Coronary artery (tissue), 2 donors: ENCODE measurements at regions not wholly inside any gene's neighbourhood (a gene's known extent, or its start where the extent isn't known, plus 50 kb on each side); places are given as distances from the start of the nearest gene placed in this dataset.

Source experiments
- DNase-seq: peaks from one replicate; pipeline ENCODE4 v3.0.0-alpha.2; 2017; ENCODE audit warnings: low spot score
- H3K27ac ChIP-seq, 2 donors: fragments of 200-600 bp; sonication (generic); one replicate each; pipeline ENCODE4 v1.5.1; 2016 to 2019
- H3K4me3 ChIP-seq: fragments of 200-600 bp; sonication (generic); 2 replicates; pipeline ENCODE4 v1.5.1; 2016; ENCODE audit warnings: mild to moderate bottlenecking, moderate library complexity
- TF ChIP-seq, protein P1 (sequence below): fragments of 200-600 bp; sonication (generic); IDR thresholded peaks from one replicate; pipeline ENCODE4 v1.5.1; 2019; ENCODE audit warnings: antibody characterized with exemption

DNA sequence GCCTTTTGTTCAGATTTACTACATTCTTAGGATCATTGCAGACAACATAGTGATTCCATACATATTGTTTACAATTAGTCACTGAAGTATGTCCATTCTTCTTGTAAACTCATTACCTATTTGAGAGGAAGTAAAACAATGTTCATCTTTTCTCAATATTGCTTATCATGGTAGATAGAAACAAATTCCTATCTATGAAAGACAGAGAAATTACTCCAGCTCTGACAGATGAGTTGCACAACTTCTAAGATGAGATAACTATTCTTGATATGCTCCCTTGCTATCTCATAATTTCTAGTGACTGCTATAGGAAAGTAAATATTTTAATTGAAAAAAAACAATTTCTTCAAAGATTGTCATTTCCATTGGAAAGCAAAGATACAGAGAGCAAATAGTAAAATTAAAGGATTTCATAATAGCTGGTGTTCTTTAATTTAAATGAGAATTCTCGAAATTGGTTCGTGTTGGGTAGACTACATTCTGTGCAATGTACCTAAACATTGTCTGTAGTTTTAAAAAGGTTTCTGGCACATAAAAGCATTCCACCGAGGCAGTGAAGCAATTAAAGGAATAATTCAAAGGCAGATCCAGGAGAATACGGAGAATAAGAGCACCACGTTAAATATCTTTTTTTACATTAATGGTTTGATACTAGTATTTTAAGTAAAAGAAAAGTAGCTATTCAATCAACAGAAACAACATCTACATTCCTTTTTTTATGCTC lies 1029.1 kb upstream of the ACO1 start:
- Histone ChIP-seq H3K4me3 (no peak overlapping the region), H3K27ac (no peak overlapping the region)
- TF ChIP-seq, protein P1, sequence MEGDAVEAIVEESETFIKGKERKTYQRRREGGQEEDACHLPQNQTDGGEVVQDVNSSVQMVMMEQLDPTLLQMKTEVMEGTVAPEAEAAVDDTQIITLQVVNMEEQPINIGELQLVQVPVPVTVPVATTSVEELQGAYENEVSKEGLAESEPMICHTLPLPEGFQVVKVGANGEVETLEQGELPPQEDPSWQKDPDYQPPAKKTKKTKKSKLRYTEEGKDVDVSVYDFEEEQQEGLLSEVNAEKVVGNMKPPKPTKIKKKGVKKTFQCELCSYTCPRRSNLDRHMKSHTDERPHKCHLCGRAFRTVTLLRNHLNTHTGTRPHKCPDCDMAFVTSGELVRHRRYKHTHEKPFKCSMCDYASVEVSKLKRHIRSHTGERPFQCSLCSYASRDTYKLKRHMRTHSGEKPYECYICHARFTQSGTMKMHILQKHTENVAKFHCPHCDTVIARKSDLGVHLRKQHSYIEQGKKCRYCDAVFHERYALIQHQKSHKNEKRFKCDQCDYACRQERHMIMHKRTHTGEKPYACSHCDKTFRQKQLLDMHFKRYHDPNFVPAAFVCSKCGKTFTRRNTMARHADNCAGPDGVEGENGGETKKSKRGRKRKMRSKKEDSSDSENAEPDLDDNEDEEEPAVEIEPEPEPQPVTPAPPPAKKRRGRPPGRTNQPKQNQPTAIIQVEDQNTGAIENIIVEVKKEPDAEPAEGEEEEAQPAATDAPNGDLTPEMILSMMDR, result no peak
- no peak for DNase-seq

DNA sequence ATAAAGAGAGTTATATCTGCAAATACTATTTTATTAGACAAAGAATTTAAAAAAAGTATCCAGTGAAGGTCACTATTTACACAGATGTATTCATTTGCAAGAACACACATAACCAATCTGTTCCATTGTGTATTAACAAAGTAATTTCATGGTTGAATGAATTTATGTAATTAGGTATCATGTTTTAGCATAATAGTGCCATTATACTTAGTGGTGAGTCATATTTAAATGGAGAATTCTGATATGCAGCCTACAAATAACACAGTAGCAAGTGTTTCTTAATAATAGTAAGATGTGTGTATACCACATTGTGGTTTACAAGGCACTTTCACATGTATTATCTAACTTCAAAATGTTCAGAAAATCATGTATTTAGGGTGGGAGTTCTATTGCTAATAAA lies 1028.5 kb upstream of the ACO1 start:
- no peak overlapping the region for H3K27ac ChIP-seq
- no peak for DNase-seq
- TF ChIP-seq, protein P1, result no peak
- H3K4me3 ChIP-seq, result no peak overlapping the region

DNA sequence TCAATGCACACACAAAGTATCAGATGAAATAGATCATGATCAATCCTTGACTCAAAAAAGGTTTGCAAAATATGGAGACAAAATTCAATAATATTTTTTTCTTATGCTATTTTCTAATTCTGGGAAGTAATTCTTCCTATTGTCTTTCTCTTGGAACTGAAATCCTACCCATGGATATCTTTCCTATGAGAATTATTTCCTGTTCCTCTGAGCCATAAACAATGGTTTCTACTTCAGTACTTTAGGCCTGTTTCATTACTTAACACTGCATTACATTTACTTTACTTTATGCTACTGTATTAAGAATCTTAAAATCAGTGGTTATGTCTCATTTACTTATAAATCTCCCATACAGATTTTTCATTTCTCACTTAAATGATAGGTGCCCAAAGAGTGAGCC lies 1025.4 kb upstream of the ACO1 start:
- DNase-seq, result no peak
- TF ChIP-seq, protein P1, result no peak
- Histone ChIP-seq H3K27ac (no peak overlapping the region), H3K4me3 (no peak overlapping the region)

DNA sequence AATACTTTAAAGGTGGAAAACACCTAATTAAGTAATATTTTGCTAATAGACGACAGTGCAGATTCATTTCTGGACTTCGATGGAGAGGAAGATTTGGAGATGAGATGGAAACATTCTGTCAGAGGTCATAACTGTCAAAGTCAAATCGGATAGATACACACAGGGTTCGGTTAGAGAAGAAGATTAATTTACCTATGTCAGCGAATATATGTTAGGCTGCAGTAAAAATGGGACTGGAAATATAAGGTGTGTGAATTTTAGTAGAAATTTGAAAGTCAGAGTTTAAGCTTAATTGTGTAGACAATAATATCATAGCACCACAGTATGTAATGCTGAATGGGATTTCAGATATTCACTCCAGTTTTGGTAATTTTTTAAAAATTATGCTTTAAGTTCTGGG lies 1020.3 kb upstream of the ACO1 start:
- TF ChIP-seq, protein P1, result no peak
- DNase-seq, result no peak
- Histone ChIP-seq H3K4me3 (no peak overlapping the region), H3K27ac (no peak overlapping the region)

DNA sequence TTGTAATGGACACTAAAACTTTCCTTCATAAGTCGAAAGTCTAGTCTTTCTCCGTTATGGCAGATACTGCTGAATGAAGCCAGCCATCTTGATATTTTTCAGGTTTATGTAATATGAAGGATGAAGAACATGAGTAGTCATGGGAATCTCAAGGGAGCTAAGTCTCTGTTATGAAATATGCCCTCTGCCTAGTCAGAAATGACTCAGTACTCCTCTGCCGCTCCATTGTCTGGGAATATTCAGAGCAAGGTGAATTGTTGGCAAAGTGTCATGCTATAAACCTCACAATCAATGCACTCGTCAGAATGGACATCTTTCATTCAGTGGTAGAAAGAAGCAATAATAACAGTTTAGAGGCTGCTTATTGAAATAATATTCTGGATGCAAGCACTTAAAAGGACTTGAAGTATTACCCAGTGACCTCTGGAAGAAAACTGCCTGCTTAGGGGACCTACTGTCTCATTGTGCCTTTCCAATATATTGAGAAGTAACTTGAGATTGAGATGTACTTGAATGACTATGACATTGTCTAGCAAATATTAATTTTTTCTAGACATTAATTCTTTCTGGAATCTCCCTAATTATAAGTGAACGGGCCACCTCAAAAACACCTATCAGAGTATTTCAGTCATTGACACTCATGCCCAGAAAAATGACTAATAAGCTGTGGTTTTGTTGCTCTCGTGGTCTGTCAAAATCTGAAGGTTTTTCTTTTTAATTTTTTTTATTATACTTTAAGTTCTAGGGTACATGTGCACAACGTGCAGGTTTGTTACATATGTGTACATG lies 1011.5 kb upstream of the ACO1 start:
- TF ChIP-seq, protein P1, result no peak
- no peak for DNase-seq
- H3K4me3 ChIP-seq, result no peak overlapping the region
- H3K27ac ChIP-seq, result no peak overlapping the region

DNA sequence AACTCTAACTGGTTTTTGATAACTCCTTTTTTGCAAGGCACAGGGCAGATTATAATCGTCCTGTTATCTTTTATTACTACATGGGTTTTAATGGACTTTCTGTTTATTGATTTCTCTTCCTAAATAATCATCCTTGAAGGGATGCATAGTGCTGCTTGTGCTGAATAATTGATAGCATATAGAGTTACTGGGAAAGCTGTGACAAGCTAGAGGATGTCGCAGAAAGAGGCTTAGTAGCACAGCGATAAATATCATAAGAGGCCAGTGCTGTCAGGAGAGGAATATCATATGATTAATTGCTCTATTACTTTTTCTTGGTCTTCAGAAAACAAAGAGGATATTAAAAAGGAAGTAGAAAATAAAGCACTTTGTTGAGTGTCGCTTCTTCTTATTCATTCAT lies 1007.1 kb upstream of the ACO1 start:
- TF ChIP-seq, protein P1, result no peak
- Histone ChIP-seq H3K4me3 (no peak overlapping the region), H3K27ac (no peak overlapping the region)
- no peak for DNase-seq

DNA sequence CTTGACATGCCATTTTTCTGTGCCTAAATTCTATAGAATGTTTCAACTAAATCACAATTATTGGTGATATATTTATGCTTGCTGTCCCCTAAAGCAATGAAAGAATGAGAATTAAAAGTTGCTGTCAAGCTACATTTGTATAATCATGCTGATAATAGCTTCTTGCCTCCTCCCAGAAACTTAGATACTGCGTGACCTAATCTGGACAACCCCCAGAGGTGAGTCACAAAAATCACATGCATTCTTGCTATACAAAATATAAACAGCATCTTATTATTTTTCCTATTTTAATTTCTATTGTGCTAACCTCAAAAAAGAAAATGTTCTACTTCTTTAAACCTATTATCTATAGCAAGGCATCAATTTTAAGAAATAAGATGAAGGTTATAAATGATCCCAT lies 995.8 kb upstream of the ACO1 start:
- Histone ChIP-seq H3K27ac (no peak overlapping the region), H3K4me3 (no peak overlapping the region)
- DNase-seq, result no peak
- TF ChIP-seq, protein P1, result no peak
